ENCODE measurements at regions not wholly inside any gene's neighbourhood (a gene's known extent, or its start where the extent isn't known, plus 50 kb on each side); places are given as distances from the start of the nearest gene placed in this dataset.

DNA sequence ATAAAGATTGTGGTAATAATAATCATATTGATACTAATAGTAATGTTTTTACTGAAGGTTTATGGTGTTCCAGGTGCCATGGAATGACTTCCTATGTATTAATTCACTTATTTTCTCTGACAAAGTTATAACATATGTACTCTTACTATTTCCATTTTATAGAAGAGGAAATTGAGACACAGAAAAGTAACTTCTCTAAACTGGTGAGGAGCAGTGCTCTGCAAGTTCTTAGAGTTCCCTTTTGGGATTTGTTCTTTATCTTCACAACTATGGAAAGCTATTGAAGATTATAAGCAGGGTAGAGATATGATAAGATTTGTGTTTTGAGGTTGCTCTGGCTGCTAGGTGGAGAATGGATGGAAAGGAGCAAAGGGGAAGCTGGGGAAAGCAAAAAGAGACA, 83.9 kb upstream of the OLFM4 start:
- Histone ChIP-seq H3K27me3 (replicated peaks in 1 of 4; ENCODE audit: control extremely low read depth in 1 of 4, control insufficient read depth in 3 of 4, insufficient read depth in 4 of 4, low read length in 3 of 4) (no peaks in the 10 kb centered on the region), H3K4me2 (replicated peaks; ENCODE audit: low read depth, low read length, poor library complexity, severe bottlenecking) (no peak overlapping the region), H3K4me3 (ENCODE audit: control extremely low read depth in 1 of 5, extremely low read depth in 1 of 5, insufficient read depth in 1 of 5, low read depth in 2 of 5, low read length in 4 of 5) (no peak overlapping the region), H4K20me1 (ENCODE audit: control insufficient read depth, insufficient read depth, low read length, poor library complexity, severe bottlenecking) (no peaks in the 10 kb centered on the region), H3K9me3 (ENCODE audit: control extremely low read depth in 1 of 3, control insufficient read depth in 2 of 3, insufficient read depth in 1 of 3, low read length in 2 of 3) (peaks cover 0 to 6% (median 0%) of the 10 kb centered on the region in 3 donors), H3K27ac (ENCODE audit: low read length in 2 of 2) (no peak overlapping the region), H3K4me1 (ENCODE audit: control insufficient read depth in 2 of 2, insufficient read depth in 2 of 2, low read length in 2 of 2) (no peaks in the 10 kb centered on the region), H3K9ac (ENCODE audit: low read length) (no peak overlapping the region), H2AFZ (ENCODE audit: insufficient read depth, low read depth, low read length, poor library complexity, severe bottlenecking) (no peak overlapping the region), H3K79me2 (ENCODE audit: control insufficient read depth, insufficient read depth, low read length) (no peaks in the 10 kb centered on the region), H3K36me3 (replicated peaks in 1 of 2; ENCODE audit: control extremely low read depth in 1 of 2, control insufficient read depth in 1 of 2, extremely low read depth in 1 of 2, insufficient read depth in 2 of 2, low read length in 1 of 2) (no peaks in the 10 kb centered on the region)
- H3K4me3 Mint-ChIP-seq = no peak overlapping the region
- ATAC-seq (ENCODE audit: low read depth) (no peak), DNase-seq (no peak)
- intact Hi-C loops (cut with micrococcal nuclease) = no loop called here
- CTCF ChIA-PET = interaction anchor here (2.3 kb wide), 1 partner anchor 23 kb away, joined by 7 read pairs; no protein-coding TSS in a partner anchor
- H3K27me3 Mint-ChIP-seq = peaks cover 9% of the 10 kb centered on the region
- H3K27ac Mint-ChIP-seq = no peak overlapping the region
- TF ChIP-seq CTCF (IDR thresholded peaks at IDR 0.05) (no peak), EZH2 (IDR thresholded peaks at IDR 0.05; ENCODE audit: borderline replicate concordance, insufficient read depth, low read depth, low read length, poor library complexity, severe bottlenecking) (no peak)
- no peaks in the 10 kb centered on the region for H3K9me3 Mint-ChIP-seq (ENCODE audit: insufficient read depth)
- POLR2A ChIA-PET = no interaction called here
- peaks cover 1% of the 10 kb centered on the region for H3K4me1 Mint-ChIP-seq

- POLR2A ChIA-PET = no interaction called here
- H3K4me2 ChIP-seq (replicated peaks; ENCODE audit: low read depth, low read length, poor library complexity, severe bottlenecking) = no peak overlapping the region
- TF ChIP-seq EZH2 (IDR thresholded peaks at IDR 0.05; ENCODE audit: borderline replicate concordance, insufficient read depth, low read depth, low read length, poor library complexity, severe bottlenecking) (no peak), CTCF (IDR thresholded peaks at IDR 0.05) (no peak)
- no peaks in the 10 kb centered on the region for H3K36me3 ChIP-seq (replicated peaks in 1 of 2; ENCODE audit: control extremely low read depth in 1 of 2, control insufficient read depth in 1 of 2, extremely low read depth in 1 of 2, insufficient read depth in 2 of 2, low read length in 1 of 2)
- H3K4me1 Mint-ChIP-seq = no peaks in the 10 kb centered on the region
- H3K27ac Mint-ChIP-seq = no peak overlapping the region
- H3K9me3 Mint-ChIP-seq (ENCODE audit: insufficient read depth) = no peaks in the 10 kb centered on the region
- H4K20me1 ChIP-seq (ENCODE audit: control insufficient read depth, insufficient read depth, low read length, poor library complexity, severe bottlenecking) = no peaks in the 10 kb centered on the region
- no peaks in the 10 kb centered on the region for H3K27me3 ChIP-seq (replicated peaks in 1 of 4; ENCODE audit: control extremely low read depth in 1 of 4, control insufficient read depth in 3 of 4, insufficient read depth in 4 of 4, low read length in 3 of 4)
- peaks cover 6% of the 10 kb centered on the region for H3K27me3 Mint-ChIP-seq
- H3K9me3 ChIP-seq (ENCODE audit: control extremely low read depth in 1 of 3, control insufficient read depth in 2 of 3, insufficient read depth in 1 of 3, low read length in 2 of 3) = no peaks in the 10 kb centered on the region
- ATAC-seq (ENCODE audit: low read depth) (no peak), DNase-seq (no peak)
- intact Hi-C loops (cut with micrococcal nuclease) = no loop called here
- no peaks in the 10 kb centered on the region for H3K79me2 ChIP-seq (ENCODE audit: control insufficient read depth, insufficient read depth, low read length)
- no peak overlapping the region for H3K27ac ChIP-seq (ENCODE audit: low read length in 2 of 2)
- no peak overlapping the region for H2AFZ ChIP-seq (ENCODE audit: insufficient read depth, low read depth, low read length, poor library complexity, severe bottlenecking)
- CTCF ChIA-PET = no interaction called here
- no peak overlapping the region for H3K4me3 ChIP-seq (ENCODE audit: control extremely low read depth in 1 of 5, extremely low read depth in 1 of 5, insufficient read depth in 1 of 5, low read depth in 2 of 5, low read length in 4 of 5)
- no peak overlapping the region for H3K4me3 Mint-ChIP-seq
- 83% methylated on average over 3 of the region's 3 CpGs for WGBS (ENCODE audit: insufficient coverage)
- no peak overlapping the region for H3K9ac ChIP-seq (ENCODE audit: low read length)
- H3K4me1 ChIP-seq (ENCODE audit: control insufficient read depth in 2 of 2, insufficient read depth in 2 of 2, low read length in 2 of 2) = no peaks in the 10 kb centered on the region
Observed at GRCh38 chr13:52938065-52938464, 89.6 kb upstream of the PCDH8 start.
